ENCODE measurements at regions not wholly inside any gene's neighbourhood (a gene's known extent, or its start where the extent isn't known, plus 50 kb on each side); places are given as distances from the start of the nearest gene placed in this dataset.
A peak's percentile ranks its signal among the peaks of the same experiment; 100 is the strongest.

- TF ChIP-seq CTCF (IDR thresholded peaks at IDR 0.05; ENCODE audit: extremely low read depth, missing control alignments): no peak
- DNase-seq (ENCODE audit: low spot score): no peak
These were observed 529.1 kb downstream of the PPARGC1A start for GRCh38 chr4:23360718-23361117.

GRCh38 chr4:23355258-23355657 lies 534.6 kb downstream of the PPARGC1A start:
- no peak for DNase-seq (ENCODE audit: low spot score)
- TF ChIP-seq CTCF (IDR thresholded peaks at IDR 0.05; ENCODE audit: extremely low read depth, missing control alignments): no peak

- DNase-seq (ENCODE audit: low spot score): no peak
- no peak for TF ChIP-seq CTCF (IDR thresholded peaks at IDR 0.05; ENCODE audit: extremely low read depth, missing control alignments)
These were observed 536.6 kb downstream of the PPARGC1A start for GRCh38 chr4:23353200-23353599.

- no peak for TF ChIP-seq CTCF (IDR thresholded peaks at IDR 0.05; ENCODE audit: extremely low read depth, missing control alignments)
- DNase-seq (ENCODE audit: low spot score): no peak
These were observed 540.9 kb downstream of the PPARGC1A start for GRCh38 chr4:23348789-23349498.

- DNase-seq (ENCODE audit: low spot score): no peak
- no peak for TF ChIP-seq CTCF (IDR thresholded peaks at IDR 0.05; ENCODE audit: extremely low read depth, missing control alignments)
These were observed 552.6 kb downstream of the PPARGC1A start for GRCh38 chr4:23337292-23337691.

- TF ChIP-seq CTCF (IDR thresholded peaks at IDR 0.05; ENCODE audit: extremely low read depth, missing control alignments): no peak
- peak; percentile 31 for DNase-seq (ENCODE audit: low spot score)
These were observed 555.6 kb downstream of the PPARGC1A start for GRCh38 chr4:23333946-23334878.

GRCh38 chr4:23333556-23333945 lies 556.3 kb downstream of the PPARGC1A start:
- no peak for TF ChIP-seq CTCF (IDR thresholded peaks at IDR 0.05; ENCODE audit: extremely low read depth, missing control alignments)
- no peak for DNase-seq (ENCODE audit: low spot score)

Data from GM20000 (cell line).